ENCODE measurements at regions not wholly inside any gene's neighbourhood (a gene's known extent, or its start where the extent isn't known, plus 50 kb on each side); places are given as distances from the start of the nearest gene placed in this dataset.

DNA sequence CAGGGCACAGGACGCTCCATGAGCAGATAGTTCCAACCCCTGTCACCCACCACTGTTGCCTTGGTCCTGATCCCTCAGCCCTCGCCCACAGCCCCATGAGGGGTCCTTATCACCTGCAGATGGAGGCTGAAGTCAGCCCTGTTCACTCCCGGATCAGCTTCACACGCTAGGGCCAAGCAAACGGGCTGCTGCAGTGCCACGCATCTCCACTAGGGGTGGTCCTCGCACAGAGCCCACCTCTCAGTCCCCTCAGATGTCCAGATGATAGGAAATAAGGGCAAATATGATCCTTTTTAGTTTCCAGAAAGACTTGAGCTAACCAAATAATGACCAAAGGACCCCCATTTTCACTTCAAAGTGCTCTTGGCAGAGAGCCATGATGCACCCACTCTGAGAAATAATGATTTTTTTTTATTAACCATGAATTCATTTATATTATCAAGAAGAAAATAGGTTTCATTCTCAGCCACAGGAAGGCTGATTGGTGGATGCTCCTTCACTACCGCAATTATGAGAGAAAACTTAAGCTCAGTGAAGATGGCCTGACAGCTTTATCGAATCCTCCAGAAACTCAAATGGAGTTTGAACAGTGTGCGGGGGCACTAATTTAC is 71.9 kb upstream of the KLHL29 start:
- no peaks in the 10 kb centered on the region for H3K36me3 ChIP-seq (replicated peaks in 1 of 2; ENCODE audit: control insufficient read depth in 2 of 2, insufficient read depth in 2 of 2, low read length in 2 of 2)
- H3K18ac ChIP-seq (ENCODE audit: low read length) = no peak overlapping the region
- H2BK120ac ChIP-seq (ENCODE audit: low read depth, low read length) = no peak overlapping the region
- H2AK5ac ChIP-seq (ENCODE audit: low read depth, low read length) = no peak overlapping the region
- no peaks in the 10 kb centered on the region for H3K9me3 ChIP-seq (replicated peaks in 1 of 2; ENCODE audit: control insufficient read depth in 2 of 2, insufficient read depth in 1 of 2, low read depth in 1 of 2, low read length in 2 of 2)
- peaks cover 0 to 33% (median 0%) of the 10 kb centered on the region in 3 experiments for H3K27me3 ChIP-seq (ENCODE audit: control insufficient read depth in 3 of 3, insufficient read depth in 3 of 3, low read depth in 1 of 3, low read length in 3 of 3)
- H3K4ac ChIP-seq (ENCODE audit: low read length) = no peak overlapping the region
- no peak overlapping the region for H3K23ac ChIP-seq (ENCODE audit: low read depth, low read length, poor library complexity)
- peak; percentile 30 for DNase-seq (ENCODE audit: low spot score)
- no CpG with 5 or more reads among the region's 10 CpGs for WGBS, 2 donors (ENCODE audit: extremely low coverage in 2 of 2, insufficient read length in 2 of 2, insufficient replicate concordance in 1 of 2)
- H4K8ac ChIP-seq (ENCODE audit: low read depth, low read length) = no peak overlapping the region
- no peak overlapping the region for H2BK5ac ChIP-seq (ENCODE audit: low read length)
- no peak overlapping the region for H2BK12ac ChIP-seq (ENCODE audit: low read length)
- no peaks in the 10 kb centered on the region for H3K79me1 ChIP-seq (ENCODE audit: low read depth, low read length)
- H3K27ac ChIP-seq (replicated peaks; ENCODE audit: low read length) = no peak overlapping the region
- H3K9ac ChIP-seq (ENCODE audit: low read depth, low read length, poor library complexity) = no peak overlapping the region
- H3K4me2 ChIP-seq (ENCODE audit: insufficient read depth, low read length, poor library complexity, severe bottlenecking) = no peak overlapping the region
- no peak overlapping the region for H2BK15ac ChIP-seq (ENCODE audit: low read length)
- H3K14ac ChIP-seq (ENCODE audit: low read length) = no peak overlapping the region
- no peak overlapping the region for H4K91ac ChIP-seq (ENCODE audit: low read depth, low read length, poor library complexity)
- H3K4me3 ChIP-seq (ENCODE audit: low read length in 2 of 2) = no peak overlapping the region
- no peak overlapping the region for H2AFZ ChIP-seq (ENCODE audit: low read length)
- H3K4me1 ChIP-seq (ENCODE audit: control insufficient read depth in 2 of 2, insufficient read depth in 1 of 2, low read depth in 1 of 2, low read length in 2 of 2) = no peaks in the 10 kb centered on the region

DNA sequence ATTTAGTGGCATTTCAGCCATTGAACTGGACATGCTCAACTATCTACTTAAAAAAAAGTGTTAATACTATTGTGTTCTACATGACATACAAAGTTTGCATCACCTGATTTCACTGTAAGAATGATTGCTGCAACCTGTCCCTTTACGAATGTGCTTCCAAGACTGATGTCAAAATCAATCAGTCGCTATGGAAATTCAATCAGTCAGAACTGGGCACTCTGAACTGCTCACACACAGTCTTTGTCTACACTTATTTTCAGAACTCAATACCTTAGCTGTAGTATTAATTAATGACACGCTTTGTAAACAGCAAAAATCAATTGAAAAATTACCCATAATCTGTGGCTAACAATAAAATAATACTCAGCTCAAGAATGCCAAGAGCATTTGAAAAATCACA is 70.3 kb upstream of the KLHL29 start:
- Histone ChIP-seq H2AK5ac (ENCODE audit: low read depth, low read length) (no peak overlapping the region), H3K4me2 (ENCODE audit: insufficient read depth, low read length, poor library complexity, severe bottlenecking) (no peak overlapping the region), H2BK120ac (ENCODE audit: low read depth, low read length) (no peak overlapping the region), H3K9me3 (replicated peaks in 1 of 2; ENCODE audit: control insufficient read depth in 2 of 2, insufficient read depth in 1 of 2, low read depth in 1 of 2, low read length in 2 of 2) (no peaks in the 10 kb centered on the region), H3K4me1 (ENCODE audit: control insufficient read depth in 2 of 2, insufficient read depth in 1 of 2, low read depth in 1 of 2, low read length in 2 of 2) (no peaks in the 10 kb centered on the region), H4K8ac (ENCODE audit: low read depth, low read length) (no peak overlapping the region), H3K18ac (ENCODE audit: low read length) (no peak overlapping the region), H2BK5ac (ENCODE audit: low read length) (no peak overlapping the region), H3K4me3 (ENCODE audit: low read length in 2 of 2) (no peak overlapping the region), H3K23ac (ENCODE audit: low read depth, low read length, poor library complexity) (no peak overlapping the region), H3K14ac (ENCODE audit: low read length) (no peak overlapping the region), H3K4ac (ENCODE audit: low read length) (no peak overlapping the region), H3K36me3 (replicated peaks in 1 of 2; ENCODE audit: control insufficient read depth in 2 of 2, insufficient read depth in 2 of 2, low read length in 2 of 2) (no peaks in the 10 kb centered on the region), H2AFZ (ENCODE audit: low read length) (no peak overlapping the region), H3K27ac (replicated peaks; ENCODE audit: low read length) (no peak overlapping the region), H4K91ac (ENCODE audit: low read depth, low read length, poor library complexity) (no peak overlapping the region), H3K79me1 (ENCODE audit: low read depth, low read length) (no peaks in the 10 kb centered on the region), H2BK15ac (ENCODE audit: low read length) (no peak overlapping the region), H2BK12ac (ENCODE audit: low read length) (no peak overlapping the region), H3K27me3 (ENCODE audit: control insufficient read depth in 3 of 3, insufficient read depth in 3 of 3, low read depth in 1 of 3, low read length in 3 of 3) (peaks cover 0 to 22% (median 0%) of the 10 kb centered on the region in 3 experiments), H3K9ac (ENCODE audit: low read depth, low read length, poor library complexity) (no peak overlapping the region)
- no peak for DNase-seq (ENCODE audit: low spot score)
- no CpG with 5 or more reads among the region's 3 CpGs for WGBS, 2 donors (ENCODE audit: extremely low coverage in 2 of 2, insufficient read length in 2 of 2, insufficient replicate concordance in 1 of 2)

GRCh38 chr2:23320058-23320457 is 64.9 kb upstream of the KLHL29 start:
- Histone ChIP-seq H3K9me3 (replicated peaks in 1 of 2; ENCODE audit: control insufficient read depth in 2 of 2, insufficient read depth in 1 of 2, low read depth in 1 of 2, low read length in 2 of 2) (no peaks in the 10 kb centered on the region), H3K9ac (ENCODE audit: low read depth, low read length, poor library complexity) (no peak overlapping the region), H3K4ac (ENCODE audit: low read length) (no peak overlapping the region), H3K79me1 (ENCODE audit: low read depth, low read length) (no peaks in the 10 kb centered on the region), H2BK12ac (ENCODE audit: low read length) (no peak overlapping the region), H3K4me3 (ENCODE audit: low read length in 2 of 2) (no peak overlapping the region), H4K8ac (ENCODE audit: low read depth, low read length) (no peak overlapping the region), H4K91ac (ENCODE audit: low read depth, low read length, poor library complexity) (no peak overlapping the region), H2BK15ac (ENCODE audit: low read length) (no peak overlapping the region), H3K4me1 (ENCODE audit: control insufficient read depth in 2 of 2, insufficient read depth in 1 of 2, low read depth in 1 of 2, low read length in 2 of 2) (no peaks in the 10 kb centered on the region), H2AK5ac (ENCODE audit: low read depth, low read length) (no peak overlapping the region), H3K23ac (ENCODE audit: low read depth, low read length, poor library complexity) (no peak overlapping the region), H2AFZ (ENCODE audit: low read length) (no peak overlapping the region), H3K4me2 (ENCODE audit: insufficient read depth, low read length, poor library complexity, severe bottlenecking) (no peak overlapping the region), H3K27ac (replicated peaks; ENCODE audit: low read length) (no peak overlapping the region), H3K14ac (ENCODE audit: low read length) (no peak overlapping the region), H3K18ac (ENCODE audit: low read length) (no peak overlapping the region), H3K27me3 (ENCODE audit: control insufficient read depth in 3 of 3, insufficient read depth in 3 of 3, low read depth in 1 of 3, low read length in 3 of 3) (peaks cover 0 to 14% (median 0%) of the 10 kb centered on the region in 3 experiments), H3K36me3 (replicated peaks in 1 of 2; ENCODE audit: control insufficient read depth in 2 of 2, insufficient read depth in 2 of 2, low read length in 2 of 2) (no peaks in the 10 kb centered on the region), H2BK120ac (ENCODE audit: low read depth, low read length) (no peak overlapping the region), H2BK5ac (ENCODE audit: low read length) (no peak overlapping the region)
- no peak for DNase-seq (ENCODE audit: low spot score)
- WGBS, 2 donors (ENCODE audit: extremely low coverage in 2 of 2, insufficient read length in 2 of 2, insufficient replicate concordance in 1 of 2) = no CpG with 5 or more reads among the region's 8 CpGs

DNA sequence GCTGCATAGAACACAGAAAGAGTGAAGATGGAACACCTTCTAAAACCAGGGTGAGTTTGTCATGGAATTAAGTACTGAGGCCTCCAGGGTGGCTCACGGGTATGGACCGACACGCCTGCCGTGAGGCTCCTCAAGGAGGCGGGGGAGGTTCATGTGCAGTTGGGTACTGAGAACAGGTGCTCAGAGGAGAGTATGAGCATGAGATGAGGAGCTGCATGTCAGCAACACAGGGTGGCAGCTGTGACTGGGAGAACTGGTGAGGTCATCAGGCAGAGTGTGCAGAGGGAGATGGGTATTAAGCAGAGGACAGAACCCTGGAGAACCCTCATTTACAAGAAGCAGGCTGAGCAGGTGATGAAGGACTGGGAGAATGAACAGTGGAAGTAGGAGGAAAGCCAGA is 63.2 kb upstream of the KLHL29 start:
- no peak for DNase-seq (ENCODE audit: low spot score)
- H3K27me3 ChIP-seq (ENCODE audit: control insufficient read depth in 3 of 3, insufficient read depth in 3 of 3, low read depth in 1 of 3, low read length in 3 of 3) = peaks cover 0 to 8% (median 0%) of the 10 kb centered on the region in 3 experiments

More for the DNA sequence above, 63.2 kb upstream of the KLHL29 start:
- Histone ChIP-seq H3K23ac (ENCODE audit: low read depth, low read length, poor library complexity) (no peak overlapping the region), H4K91ac (ENCODE audit: low read depth, low read length, poor library complexity) (no peak overlapping the region), H3K79me1 (ENCODE audit: low read depth, low read length) (no peaks in the 10 kb centered on the region), H2BK120ac (ENCODE audit: low read depth, low read length) (no peak overlapping the region), H3K4me3 (ENCODE audit: low read length in 2 of 2) (no peak overlapping the region), H2BK5ac (ENCODE audit: low read length) (no peak overlapping the region), H4K8ac (ENCODE audit: low read depth, low read length) (no peak overlapping the region), H3K27ac (replicated peaks; ENCODE audit: low read length) (no peak overlapping the region), H3K9ac (ENCODE audit: low read depth, low read length, poor library complexity) (no peak overlapping the region), H3K9me3 (replicated peaks in 1 of 2; ENCODE audit: control insufficient read depth in 2 of 2, insufficient read depth in 1 of 2, low read depth in 1 of 2, low read length in 2 of 2) (no peaks in the 10 kb centered on the region), H2BK15ac (ENCODE audit: low read length) (no peak overlapping the region), H3K4me2 (ENCODE audit: insufficient read depth, low read length, poor library complexity, severe bottlenecking) (no peak overlapping the region), H3K4me1 (ENCODE audit: control insufficient read depth in 2 of 2, insufficient read depth in 1 of 2, low read depth in 1 of 2, low read length in 2 of 2) (no peaks in the 10 kb centered on the region), H2AK5ac (ENCODE audit: low read depth, low read length) (no peak overlapping the region), H3K36me3 (replicated peaks in 1 of 2; ENCODE audit: control insufficient read depth in 2 of 2, insufficient read depth in 2 of 2, low read length in 2 of 2) (no peaks in the 10 kb centered on the region), H3K4ac (ENCODE audit: low read length) (no peak overlapping the region), H3K18ac (ENCODE audit: low read length) (no peak overlapping the region), H2AFZ (ENCODE audit: low read length) (no peak overlapping the region), H3K14ac (ENCODE audit: low read length) (no peak overlapping the region), H2BK12ac (ENCODE audit: low read length) (no peak overlapping the region)
- WGBS, 2 donors (ENCODE audit: extremely low coverage in 2 of 2, insufficient read length in 2 of 2, insufficient replicate concordance in 1 of 2) = no CpG with 5 or more reads among the region's 5 CpGs
